Parathyroid adenoma (tissue), 2 donors: ENCODE measurements at regions not wholly inside any gene's neighbourhood (a gene's known extent, or its start where the extent isn't known, plus 50 kb on each side); places are given as distances from the start of the nearest gene placed in this dataset.

Source experiments
- H2AFZ ChIP-seq: fragments of 300-600 bp; sonication (generic); one replicate; pipeline ENCODE4 v1.7.0; 2017; ENCODE audit warnings: antibody characterized with exemption, mild to moderate bottlenecking
- H3K27ac ChIP-seq: fragments of 300-600 bp; sonication (generic); one replicate; pipeline ENCODE4 v1.7.0; 2017
- H3K27me3 ChIP-seq: fragments of 300-600 bp; sonication (generic); one replicate; pipeline ENCODE4 v1.7.0; 2017; ENCODE audit warnings: low read length; ENCODE audit not compliant: control insufficient read depth, insufficient read depth
- H3K36me3 ChIP-seq: fragments of 300-600 bp; sonication (generic); one replicate; pipeline ENCODE4 v1.7.0; 2017; ENCODE audit warnings: low read length; ENCODE audit not compliant: control insufficient read depth, insufficient read depth
- H3K4me1 ChIP-seq: fragments of 300-600 bp; sonication (generic); one replicate; pipeline ENCODE4 v1.7.0; 2017; ENCODE audit warnings: control low read depth
- H3K4me2 ChIP-seq: fragments of 300-600 bp; sonication (generic); one replicate; pipeline ENCODE4 v1.7.0; 2017; ENCODE audit warnings: low read length
- H3K4me3 ChIP-seq: fragments of 300-600 bp; sonication (generic); one replicate; pipeline ENCODE4 v1.7.0; 2017; ENCODE audit warnings: low read depth, low read length
- H3K79me2 ChIP-seq: fragments of 300-600 bp; sonication (generic); one replicate; pipeline ENCODE4 v1.7.0; 2017; ENCODE audit warnings: control low read depth
- H3K9ac ChIP-seq: fragments of 300-600 bp; sonication (generic); one replicate; pipeline ENCODE4 v1.7.0; 2017; ENCODE audit warnings: mild to moderate bottlenecking
- H3K9me3 ChIP-seq: fragments of 300-600 bp; sonication (generic); one replicate; pipeline ENCODE4 v1.7.0; 2017; ENCODE audit warnings: low read length; ENCODE audit not compliant: control insufficient read depth
- CTCF ChIP-seq: fragments of 300-600 bp; sonication (generic); IDR thresholded peaks from one replicate; pipeline ENCODE4 v1.7.0; 2017; ENCODE audit warnings: antibody characterized with exemption, mild to moderate bottlenecking
- donor health status: primary hyperparathyroidism.

DNA sequence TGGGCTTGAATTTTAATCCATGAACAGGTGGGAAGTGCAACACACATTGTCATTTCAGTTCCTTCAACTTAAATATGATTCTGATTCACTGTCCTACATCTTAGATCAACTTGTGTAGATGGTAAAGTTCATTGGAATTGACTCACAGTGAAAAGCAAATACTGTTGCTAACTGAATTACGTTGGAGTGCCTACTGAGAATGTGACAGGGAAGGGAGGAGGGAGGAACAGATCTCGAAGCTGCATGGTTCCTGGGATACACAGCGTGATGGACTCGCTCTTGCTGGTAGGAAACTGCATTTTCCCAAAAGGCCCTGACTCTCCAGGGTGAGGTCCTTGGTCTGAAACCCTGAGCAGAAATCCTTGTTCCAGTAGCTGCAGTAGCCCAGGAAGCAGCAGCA, 284.2 kb downstream of the USP46 start:
- H3K27ac ChIP-seq: no peak overlapping the region
- no peak overlapping the region for H3K4me2 ChIP-seq
- H3K9ac ChIP-seq: no peak overlapping the region
- H3K4me3 ChIP-seq: no peak overlapping the region
- no peaks in the 10 kb centered on the region for H3K9me3 ChIP-seq
- no peaks in the 10 kb centered on the region for H3K79me2 ChIP-seq
- H3K27me3 ChIP-seq: no peaks in the 10 kb centered on the region
- no peak overlapping the region for H2AFZ ChIP-seq
- no peaks in the 10 kb centered on the region for H3K4me1 ChIP-seq
- H3K36me3 ChIP-seq: no peaks in the 10 kb centered on the region
- no peak for TF ChIP-seq CTCF

DNA sequence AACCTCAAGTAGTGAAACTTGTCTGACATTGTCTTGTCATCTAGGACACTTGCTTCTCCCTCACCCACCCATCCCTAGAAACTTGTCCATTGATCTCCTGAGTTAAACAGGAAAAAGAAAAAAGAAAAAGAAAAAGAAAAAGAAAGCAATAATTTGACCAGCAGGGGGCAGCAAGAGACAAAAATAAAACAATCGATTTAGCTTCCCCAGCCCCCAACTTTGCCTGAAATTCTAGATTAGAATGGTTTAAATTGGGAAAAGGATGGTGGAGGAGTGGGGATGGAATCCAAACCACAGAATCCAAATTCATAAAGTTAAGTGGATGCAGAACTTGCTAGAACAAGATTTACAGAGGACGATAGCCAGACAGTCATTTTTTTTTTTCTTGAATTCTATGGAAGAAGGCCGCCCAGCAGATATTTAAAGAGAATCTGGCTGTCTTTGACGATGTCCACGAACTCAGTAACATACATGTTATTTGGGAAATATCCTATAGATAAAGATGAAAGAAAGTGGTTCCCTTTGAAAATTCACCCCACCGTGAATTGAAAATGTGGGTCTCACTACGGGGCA, 282.9 kb downstream of the USP46 start:
- no peaks in the 10 kb centered on the region for H3K4me1 ChIP-seq
- TF ChIP-seq CTCF: peak; percentile 59
- H3K9ac ChIP-seq: no peak overlapping the region
- no peaks in the 10 kb centered on the region for H3K79me2 ChIP-seq
- no peak overlapping the region for H3K4me3 ChIP-seq
- no peak overlapping the region for H3K27ac ChIP-seq
- no peaks in the 10 kb centered on the region for H3K9me3 ChIP-seq
- no peaks in the 10 kb centered on the region for H3K27me3 ChIP-seq
- H3K4me2 ChIP-seq: no peak overlapping the region
- no peak overlapping the region for H2AFZ ChIP-seq
- H3K36me3 ChIP-seq: no peaks in the 10 kb centered on the region

DNA sequence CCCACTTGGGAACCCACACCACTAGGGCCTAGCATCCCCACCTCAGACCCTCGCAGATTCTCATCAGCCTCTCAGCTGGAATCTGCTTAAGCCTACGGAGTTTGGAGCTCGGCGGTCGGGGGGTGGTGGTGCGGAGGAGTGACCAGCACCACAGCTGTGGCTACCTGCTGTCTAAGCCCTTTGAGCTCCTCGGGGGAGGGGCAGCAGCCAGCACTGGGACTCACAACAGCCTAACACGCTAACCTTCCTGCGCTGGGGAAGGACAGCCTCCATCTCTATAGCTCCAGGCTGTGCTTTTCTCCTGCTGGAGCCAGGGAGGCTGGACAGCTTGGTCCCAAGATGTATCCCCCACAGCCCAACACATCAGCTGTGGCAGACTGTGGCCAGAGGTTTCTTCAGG, 281.5 kb downstream of the USP46 start:
- no peak overlapping the region for H3K4me2 ChIP-seq
- H3K79me2 ChIP-seq: no peaks in the 10 kb centered on the region
- H3K4me3 ChIP-seq: no peak overlapping the region
- H3K27me3 ChIP-seq: no peaks in the 10 kb centered on the region
- H3K36me3 ChIP-seq: no peaks in the 10 kb centered on the region
- no peaks in the 10 kb centered on the region for H3K9me3 ChIP-seq
- no peak overlapping the region for H2AFZ ChIP-seq
- H3K27ac ChIP-seq: no peak overlapping the region
- no peak overlapping the region for H3K9ac ChIP-seq
- no peaks in the 10 kb centered on the region for H3K4me1 ChIP-seq
- TF ChIP-seq CTCF: no peak

- Histone ChIP-seq H3K27me3 (no peaks in the 10 kb centered on the region), H3K4me2 (no peak overlapping the region), H3K4me3 (no peak overlapping the region), H3K27ac (no peak overlapping the region), H3K9ac (no peak overlapping the region), H2AFZ (no peak overlapping the region), H3K4me1 (no peaks in the 10 kb centered on the region), H3K36me3 (no peaks in the 10 kb centered on the region), H3K79me2 (no peaks in the 10 kb centered on the region), H3K9me3 (no peaks in the 10 kb centered on the region)
- no peak for TF ChIP-seq CTCF
Observed at GRCh38 chr4:52407545-52407944, 251.6 kb downstream of the USP46 start.

GRCh38 chr4:52408032-52408431, 251.1 kb downstream of the USP46 start:
- Histone ChIP-seq H3K27me3 (no peaks in the 10 kb centered on the region), H2AFZ (no peak overlapping the region), H3K9ac (no peak overlapping the region), H3K4me2 (no peak overlapping the region), H3K9me3 (no peaks in the 10 kb centered on the region), H3K4me1 (no peaks in the 10 kb centered on the region), H3K36me3 (no peaks in the 10 kb centered on the region), H3K4me3 (no peak overlapping the region), H3K27ac (no peak overlapping the region), H3K79me2 (no peaks in the 10 kb centered on the region)
- no peak for TF ChIP-seq CTCF
